NCI-H2171 treated with DMSO at 0.1 percent for 48 hours (cell line): ENCODE measurements at regions not wholly inside any gene's neighbourhood (a gene's known extent, or its start where the extent isn't known, plus 50 kb on each side); places are given as distances from the start of the nearest gene placed in this dataset.

Source experiments
- DNase-seq: peaks from one replicate; lab custom pipeline; 2025; lab: John Stamatoyannopoulos, UW

DNA sequence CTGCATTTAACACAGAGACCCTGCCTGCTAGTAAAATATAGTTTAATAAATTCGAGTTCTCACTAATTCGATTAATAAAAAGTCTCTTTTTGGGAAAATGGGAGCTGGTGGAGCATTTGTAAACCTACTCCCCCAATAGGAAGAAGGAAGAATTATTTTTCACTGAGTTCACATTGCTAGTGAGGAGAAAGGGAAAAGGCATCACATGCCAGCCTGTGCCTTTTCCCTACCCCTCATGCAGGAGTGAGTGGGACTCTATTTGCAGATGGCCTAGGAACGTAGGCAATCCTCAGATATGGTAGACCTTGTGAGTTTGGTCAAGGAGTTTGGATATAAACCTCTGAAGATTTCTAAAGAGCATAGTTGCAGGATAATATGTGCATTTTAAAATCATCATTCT, 218.4 kb upstream of the TRIB2 start:
- no peak for DNase-seq

- no peak for DNase-seq
Measured at GRCh38 chr2:12498704-12499103, 218.0 kb upstream of the TRIB2 start.

DNA sequence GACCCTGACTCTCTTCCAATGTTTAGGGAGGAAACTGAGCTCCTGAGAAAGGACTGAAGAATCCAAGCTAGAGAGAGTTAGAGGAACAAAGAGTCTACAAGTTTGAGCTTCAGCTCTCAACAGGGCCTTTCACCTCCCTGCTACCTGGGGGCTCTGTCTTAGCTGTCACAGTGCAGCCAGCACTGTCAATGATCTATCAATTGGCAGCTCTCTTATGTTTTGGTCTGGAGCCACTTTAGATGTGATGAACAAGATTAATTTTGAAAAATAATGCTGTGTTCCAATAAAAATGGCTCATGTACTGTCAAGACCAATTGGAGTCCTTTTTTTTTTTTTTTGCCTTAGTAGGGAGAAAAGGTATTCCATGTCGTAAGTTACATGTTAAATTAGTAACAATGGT, 215.8 kb upstream of the TRIB2 start:
- DNase-seq: no peak

DNA sequence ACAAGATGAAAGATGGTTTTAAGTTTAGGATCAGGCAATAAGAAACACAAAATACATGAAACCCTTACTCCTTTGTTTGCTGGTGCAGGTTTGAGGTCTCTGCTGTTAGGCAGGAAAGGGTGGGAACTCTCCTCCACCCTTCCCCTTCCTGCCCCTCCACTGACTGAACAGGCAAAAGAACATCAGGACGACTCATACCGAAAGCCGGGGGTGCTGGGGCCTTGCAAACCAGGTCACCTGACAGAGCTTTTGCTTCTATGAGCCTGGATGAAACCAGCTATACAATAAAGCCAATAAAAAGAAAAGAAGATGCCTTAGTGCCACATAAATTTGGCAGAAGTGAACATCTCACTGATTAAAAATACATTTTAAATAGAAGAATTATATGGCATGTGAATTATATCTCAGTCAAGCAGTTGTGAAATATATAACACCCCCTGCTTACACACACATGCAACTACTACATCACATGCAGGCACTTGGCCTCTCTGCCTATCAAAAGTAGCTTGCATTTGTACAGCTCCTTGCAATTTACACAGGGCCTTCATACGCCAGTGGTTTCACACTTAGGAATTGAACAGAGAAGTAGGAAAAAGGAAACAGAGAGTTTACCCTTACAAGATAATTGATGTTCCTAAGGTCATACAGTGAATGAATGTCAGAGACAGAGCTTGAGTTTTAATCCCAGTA, 215.1 kb upstream of the TRIB2 start:
- no peak for DNase-seq

DNA sequence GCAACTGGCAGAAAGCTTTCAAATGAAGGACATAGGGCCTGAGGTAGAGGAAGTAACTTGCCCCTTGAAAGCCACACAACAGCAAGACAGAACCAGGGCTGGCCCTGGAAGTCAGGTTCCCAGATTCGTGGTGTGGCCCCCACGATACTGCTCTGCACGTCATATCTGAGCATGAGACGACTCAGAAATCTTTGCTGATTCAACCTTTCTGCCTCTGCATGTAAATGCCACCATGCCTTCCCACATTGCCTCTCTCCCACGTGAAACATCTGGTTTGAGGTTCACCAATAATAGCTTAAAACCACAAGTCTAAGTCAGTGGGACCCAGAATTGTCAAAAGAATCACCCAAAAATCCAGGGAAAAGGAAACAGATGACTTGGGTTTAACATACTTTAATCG, 214.0 kb upstream of the TRIB2 start:
- DNase-seq: no peak

DNA sequence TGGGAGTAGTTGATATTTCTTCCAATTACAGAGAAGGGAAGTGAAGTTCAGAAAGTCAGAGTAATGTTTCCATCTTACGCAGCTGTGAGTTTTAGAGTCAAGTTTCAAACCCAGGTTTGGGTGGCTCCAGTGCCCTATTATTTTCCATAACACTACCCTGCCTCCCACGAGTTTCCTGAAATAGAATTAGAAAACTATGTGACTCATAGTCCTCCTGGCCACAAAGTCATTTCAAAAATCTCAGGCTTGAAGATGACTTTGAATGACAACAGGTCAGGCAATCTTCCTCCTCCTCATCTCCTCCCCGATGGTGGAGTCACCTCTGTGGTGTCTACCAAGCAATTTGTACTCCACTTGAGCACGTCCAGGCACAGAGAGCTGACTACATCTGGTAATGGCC, 212.3 kb upstream of the TRIB2 start:
- no peak for DNase-seq

DNA sequence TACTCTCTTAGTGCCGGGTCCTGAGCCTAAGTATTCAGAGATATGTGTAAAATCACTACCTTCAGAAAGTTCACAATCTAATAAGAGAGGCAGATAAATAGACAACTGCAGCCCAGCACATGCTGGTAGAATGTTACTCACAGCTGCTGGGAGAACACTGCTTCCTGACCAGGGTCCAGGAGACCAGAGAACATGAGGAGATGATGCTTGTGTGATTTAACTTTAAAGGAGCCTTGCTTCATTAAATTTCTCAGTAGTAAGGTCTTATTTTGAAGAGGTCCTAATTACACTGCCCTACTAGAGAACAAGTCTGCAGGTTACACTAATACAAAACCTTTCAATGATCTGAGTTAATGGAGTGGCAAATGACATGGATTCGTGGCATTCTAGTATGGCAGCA, 209.9 kb upstream of the TRIB2 start:
- no peak for DNase-seq

- DNase-seq: no peak
Measured at GRCh38 chr2:12507295-12507694, 209.4 kb upstream of the TRIB2 start.

- DNase-seq: no peak
Measured at GRCh38 chr2:12510070-12510469, 206.7 kb upstream of the TRIB2 start.

- no peak for DNase-seq
Measured at GRCh38 chr2:12513339-12513738, 203.4 kb upstream of the TRIB2 start.

GRCh38 chr2:12514168-12514567, 202.6 kb upstream of the TRIB2 start:
- no peak for DNase-seq

DNA sequence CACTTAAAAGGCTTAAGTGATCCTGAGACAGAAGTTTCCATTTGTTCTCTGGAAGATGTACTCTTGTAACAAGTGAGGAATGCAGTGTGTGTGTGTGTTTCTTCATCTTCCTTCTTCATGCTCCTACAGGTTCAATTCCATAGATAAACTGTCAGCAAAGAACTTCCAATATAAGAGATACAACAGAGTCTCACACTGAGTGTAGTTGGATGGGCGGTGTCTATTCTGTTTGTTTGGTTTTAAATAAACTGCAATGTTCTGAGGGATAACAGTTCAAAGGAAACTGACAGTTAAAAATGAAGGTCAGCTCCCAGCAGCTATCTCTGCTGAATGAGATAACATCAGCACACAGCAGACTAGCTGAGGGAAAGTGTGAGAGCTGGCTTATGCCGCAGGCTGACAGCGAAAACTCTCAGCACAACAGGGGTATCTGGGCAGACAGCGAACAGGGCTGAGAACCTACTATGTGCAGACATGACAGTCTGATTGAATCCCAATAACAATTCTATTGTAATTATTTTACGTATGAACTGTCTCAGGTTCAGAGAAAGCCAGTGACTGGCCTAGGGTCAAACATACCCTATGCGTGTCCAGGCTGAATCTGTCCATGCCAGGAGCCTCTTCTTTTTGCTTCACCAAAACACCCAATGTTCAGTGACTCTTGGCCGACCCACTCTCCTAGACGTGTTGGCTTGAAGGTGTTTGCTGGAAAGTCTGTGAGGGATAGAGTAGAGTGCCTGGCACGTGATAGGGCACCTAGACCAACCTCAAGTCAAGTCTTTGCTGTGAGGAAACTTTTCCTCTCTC, 201.9 kb upstream of the TRIB2 start:
- DNase-seq: no peak

DNA sequence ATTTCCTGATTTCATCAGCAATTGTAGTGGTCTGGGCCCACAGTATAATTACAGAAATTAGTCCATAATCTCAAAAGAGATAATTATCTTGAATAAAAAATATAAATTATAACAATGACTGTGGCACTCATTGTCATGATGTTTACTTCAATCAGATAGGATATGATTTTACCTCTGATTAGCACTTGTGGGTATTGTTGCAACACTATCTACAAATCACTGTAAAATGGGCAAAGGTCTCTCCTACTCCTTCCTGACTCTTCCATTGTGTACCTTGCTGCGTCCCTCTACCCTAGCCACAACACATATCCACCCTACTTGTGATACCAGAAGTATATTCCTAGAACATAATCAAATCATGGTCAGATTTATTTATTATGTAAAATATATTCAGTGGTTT, 200.9 kb upstream of the TRIB2 start:
- no peak for DNase-seq

DNA sequence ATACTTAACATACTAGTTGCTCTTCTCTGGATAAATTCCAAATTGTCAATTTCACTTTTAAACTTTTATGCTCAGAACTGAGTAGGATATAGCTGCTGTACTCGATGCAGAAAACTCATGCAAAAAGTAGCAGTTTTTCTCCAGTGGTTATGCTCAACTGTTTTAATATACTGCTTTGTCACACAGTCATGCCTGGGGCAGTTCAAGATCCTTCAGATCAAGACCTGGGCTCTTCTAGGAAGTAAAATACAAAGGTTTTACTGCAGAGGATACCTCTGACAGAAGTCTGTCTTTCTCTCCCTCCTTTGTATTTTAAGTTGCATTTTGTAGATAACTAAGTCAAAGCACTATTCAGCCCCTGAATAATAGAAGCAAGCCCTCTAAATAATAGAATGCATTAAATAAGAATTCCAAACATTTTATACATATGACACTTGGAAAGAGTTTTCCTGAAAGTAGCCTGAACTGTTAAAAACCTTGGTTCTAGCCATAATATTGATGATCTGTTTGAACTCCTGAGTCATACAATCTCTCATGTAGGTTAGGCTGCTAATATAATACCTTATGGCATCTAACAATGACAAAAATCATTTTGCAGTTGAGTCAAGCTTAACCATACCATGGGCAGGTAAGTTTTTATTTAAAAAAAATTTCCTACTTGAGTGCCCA, 183.3 kb upstream of the TRIB2 start:
- DNase-seq: no peak

DNA sequence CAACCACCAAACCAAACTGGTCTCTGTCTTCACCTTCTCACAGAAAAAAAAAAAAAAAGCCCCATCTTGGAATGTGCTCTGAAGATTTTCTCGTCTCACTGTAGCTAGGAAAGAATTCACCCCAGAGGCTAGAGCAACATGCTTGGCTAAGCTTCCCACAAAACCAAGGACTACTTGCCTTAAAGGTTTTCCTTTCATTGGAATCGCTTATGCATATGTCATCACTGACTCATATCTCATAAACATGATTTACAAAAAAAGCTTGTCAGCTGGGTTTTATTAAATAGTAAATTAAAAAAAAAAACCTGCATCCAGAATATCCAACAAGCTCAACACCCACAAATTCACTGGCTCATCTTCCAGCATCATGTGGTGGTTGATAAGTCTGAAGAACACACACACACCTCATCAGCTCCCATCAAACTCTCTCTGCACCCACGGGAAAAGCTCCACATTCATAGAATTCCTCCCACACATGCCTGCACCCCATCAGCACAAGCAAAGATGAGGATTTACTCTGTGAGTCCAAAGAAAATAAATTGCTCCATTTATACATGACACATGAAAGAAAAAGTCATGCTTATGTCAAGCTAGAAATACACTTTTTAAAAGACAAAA, 182.0 kb upstream of the TRIB2 start:
- DNase-seq: no peak

GRCh38 chr2:12536976-12537375, 179.8 kb upstream of the TRIB2 start:
- DNase-seq: no peak

DNA sequence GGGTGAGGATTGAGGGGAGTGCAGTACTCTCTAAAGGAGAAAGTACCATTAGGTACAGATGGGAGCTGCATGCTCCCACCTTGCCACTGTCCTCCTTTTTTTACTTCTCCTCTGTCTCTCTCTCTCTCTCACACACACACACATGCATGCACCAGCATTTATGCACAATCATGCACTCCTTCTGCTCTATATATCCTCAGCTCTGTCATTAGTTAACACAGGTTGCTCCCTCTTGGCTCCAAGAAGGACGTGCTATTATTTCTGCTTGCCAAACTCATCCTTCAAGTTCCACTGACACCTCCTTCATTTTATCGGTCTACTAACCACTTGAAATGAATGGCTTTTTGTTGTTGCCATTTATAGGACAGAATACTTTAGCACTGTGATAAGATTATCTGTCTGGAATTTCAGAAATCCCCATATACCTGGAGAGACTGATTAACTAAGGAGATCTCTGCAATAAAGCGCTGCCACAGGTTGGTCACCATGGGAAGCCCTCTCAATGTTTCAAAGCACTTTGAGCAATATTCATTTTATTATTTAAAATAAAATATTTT, 178.5 kb upstream of the TRIB2 start:
- no peak for DNase-seq

GRCh38 chr2:12539336-12539735, 177.4 kb upstream of the TRIB2 start:
- DNase-seq: no peak

DNA sequence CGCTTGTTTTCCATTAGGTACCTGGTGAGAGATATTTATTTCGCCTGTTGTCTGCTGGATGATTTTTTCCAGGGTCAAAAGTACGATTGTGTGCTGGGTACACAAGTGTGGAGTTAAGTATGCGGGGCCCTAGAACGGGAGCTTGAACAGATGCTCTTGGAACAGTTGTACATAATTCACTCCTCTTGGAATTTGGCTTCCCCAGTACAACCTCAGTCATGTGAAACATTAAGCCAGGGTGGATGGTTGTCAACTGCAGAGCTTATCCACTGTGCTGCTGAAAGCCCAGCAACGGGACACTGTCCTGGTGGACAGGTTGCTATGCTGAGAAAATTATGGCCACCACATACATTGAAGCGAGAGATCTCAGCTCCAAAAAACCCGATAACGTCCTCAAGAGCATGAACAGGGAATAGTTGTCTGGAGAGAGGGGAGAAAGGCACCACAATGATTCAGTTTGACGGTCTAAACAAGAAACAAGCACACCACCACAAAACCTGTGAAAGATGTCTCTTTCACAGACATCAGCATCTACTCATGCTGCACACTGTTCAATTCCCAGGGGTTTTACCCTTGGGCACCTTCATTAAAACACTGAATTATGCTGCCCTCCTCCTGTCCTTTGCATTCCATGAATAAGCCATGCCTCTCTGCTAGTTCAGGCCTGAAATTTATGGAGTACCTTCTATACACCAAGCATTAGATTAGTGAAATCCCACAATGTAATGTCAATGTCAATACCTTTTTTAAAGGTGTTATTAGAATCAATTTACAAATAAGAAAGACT, 176.8 kb upstream of the TRIB2 start:
- DNase-seq: peak; percentile 20

GRCh38 chr2:12543076-12543977, 173.4 kb upstream of the TRIB2 start:
- DNase-seq: no peak
